ENCODE measurements at regions not wholly inside any gene's neighbourhood (a gene's known extent, or its start where the extent isn't known, plus 50 kb on each side); places are given as distances from the start of the nearest gene placed in this dataset.

DNA sequence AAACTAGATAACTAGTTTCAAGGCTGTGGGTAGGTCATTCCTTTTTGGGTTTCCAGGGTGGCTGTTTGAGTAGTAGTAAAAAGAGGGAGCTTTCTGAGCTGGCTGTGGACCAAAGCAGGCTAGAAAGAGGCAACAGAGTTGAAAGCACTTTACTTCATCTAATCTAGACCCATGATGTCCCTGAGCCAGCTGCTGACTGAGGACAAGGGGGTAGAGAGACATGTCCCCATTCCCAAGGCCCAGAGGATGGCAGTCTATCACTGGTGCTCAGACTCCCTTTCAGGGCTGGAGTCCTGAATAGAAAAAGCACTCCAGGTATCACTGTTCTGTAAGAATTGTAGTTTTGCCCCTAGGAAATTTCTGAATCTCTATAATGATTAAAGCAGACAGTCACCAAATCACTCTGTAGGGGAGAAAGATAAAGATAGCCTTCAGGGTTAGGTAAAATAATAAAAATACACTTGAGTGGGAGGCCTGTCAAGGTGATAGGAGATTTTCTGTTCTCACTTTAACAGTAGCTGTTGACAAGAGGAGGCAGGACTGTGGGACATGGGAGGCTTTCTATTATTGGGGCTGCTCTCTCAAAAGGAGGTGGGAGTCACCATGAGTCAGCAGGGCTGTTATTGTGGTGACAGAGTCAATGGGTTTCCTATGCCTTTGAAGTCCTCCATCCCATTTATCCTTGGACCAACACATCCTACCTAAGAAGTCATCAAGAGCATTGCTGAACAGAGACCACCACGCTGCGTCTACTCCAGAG is 190.2 kb upstream of the MPHOSPH6 start:
- POLR2A ChIA-PET: no interaction called here
- DNase-seq (ENCODE audit: extremely low spot score): no peak
- CTCF ChIA-PET: no interaction called here
- TF ChIP-seq CTBP1 (IDR thresholded peaks at IDR 0.05; ENCODE audit: borderline replicate concordance): no peak
- no peak for TF ChIP-seq BHLHE40 (IDR thresholded peaks at IDR 0.05; ENCODE audit: borderline replicate concordance)
- TF ChIP-seq NFRKB (IDR thresholded peaks at IDR 0.05): no peak
- no peak for TF ChIP-seq ARNT (IDR thresholded peaks at IDR 0.05)
- TF ChIP-seq ZNF384 (IDR thresholded peaks at IDR 0.05): no peak
- no peak for TF ChIP-seq ELF4 (IDR thresholded peaks at IDR 0.05)
- no peak for TF ChIP-seq FOXA1 (IDR thresholded peaks at IDR 0.05)
- TF ChIP-seq TARDBP (IDR thresholded peaks at IDR 0.05): no peak
- no peak for TF ChIP-seq L3MBTL2 (conservative IDR thresholded peaks at IDR 0.05)
- no peak for TF ChIP-seq FOXK2 (IDR thresholded peaks at IDR 0.05)
- TF ChIP-seq SP1 (IDR thresholded peaks at IDR 0.05): no peak
- TF ChIP-seq FOXM1 (IDR thresholded peaks at IDR 0.05; ENCODE audit: borderline replicate concordance): no peak
- no peak for TF ChIP-seq HDGF (IDR thresholded peaks at IDR 0.05; ENCODE audit: borderline replicate concordance)

GRCh38 chr16:82358606-82359221 is 188.7 kb upstream of the MPHOSPH6 start:
- ChIA-PET POLR2A (no interaction called here), CTCF (no interaction called here)
- DNase-seq (ENCODE audit: extremely low spot score): no peak
- TF ChIP-seq LEF1 (IDR thresholded peaks at IDR 0.05; ENCODE audit: borderline replicate concordance): no peak

GRCh38 chr16:82358161-82358560 is 188.1 kb upstream of the MPHOSPH6 start:
- TF ChIP-seq SP1 (IDR thresholded peaks at IDR 0.05) (no peak), CTBP1 (IDR thresholded peaks at IDR 0.05; ENCODE audit: borderline replicate concordance) (no peak), L3MBTL2 (conservative IDR thresholded peaks at IDR 0.05) (no peak), ELF4 (IDR thresholded peaks at IDR 0.05) (no peak), FOXA1 (IDR thresholded peaks at IDR 0.05) (no peak), FOXM1 (IDR thresholded peaks at IDR 0.05; ENCODE audit: borderline replicate concordance) (no peak), FOXK2 (IDR thresholded peaks at IDR 0.05) (no peak), NFRKB (IDR thresholded peaks at IDR 0.05) (no peak), ARNT (IDR thresholded peaks at IDR 0.05) (no peak), BHLHE40 (IDR thresholded peaks at IDR 0.05; ENCODE audit: borderline replicate concordance) (no peak)
- TF ChIP-seq, protein P1, sequence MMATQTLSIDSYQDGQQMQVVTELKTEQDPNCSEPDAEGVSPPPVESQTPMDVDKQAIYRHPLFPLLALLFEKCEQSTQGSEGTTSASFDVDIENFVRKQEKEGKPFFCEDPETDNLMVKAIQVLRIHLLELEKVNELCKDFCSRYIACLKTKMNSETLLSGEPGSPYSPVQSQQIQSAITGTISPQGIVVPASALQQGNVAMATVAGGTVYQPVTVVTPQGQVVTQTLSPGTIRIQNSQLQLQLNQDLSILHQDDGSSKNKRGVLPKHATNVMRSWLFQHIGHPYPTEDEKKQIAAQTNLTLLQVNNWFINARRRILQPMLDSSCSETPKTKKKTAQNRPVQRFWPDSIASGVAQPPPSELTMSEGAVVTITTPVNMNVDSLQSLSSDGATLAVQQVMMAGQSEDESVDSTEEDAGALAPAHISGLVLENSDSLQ (IDR thresholded peaks at IDR 0.05): no peak
- ChIA-PET CTCF (no interaction called here), POLR2A (no interaction called here)
- DNase-seq (ENCODE audit: extremely low spot score): no peak

GRCh38 chr16:82357237-82357636 is 187.2 kb upstream of the MPHOSPH6 start:
- TF ChIP-seq ARNT (IDR thresholded peaks at IDR 0.05) (no peak), L3MBTL2 (conservative IDR thresholded peaks at IDR 0.05) (no peak)
- CTCF ChIA-PET: no interaction called here
- no peak for DNase-seq (ENCODE audit: extremely low spot score)
- POLR2A ChIA-PET: no interaction called here

- ChIA-PET CTCF (no interaction called here), POLR2A (no interaction called here)
- DNase-seq (ENCODE audit: extremely low spot score): no peak
- TF ChIP-seq TARDBP (IDR thresholded peaks at IDR 0.05): no peak
- TF ChIP-seq SUZ12 (IDR thresholded peaks at IDR 0.05): no peak
- TF ChIP-seq SP1 (IDR thresholded peaks at IDR 0.05): no peak
- TF ChIP-seq HDGF (IDR thresholded peaks at IDR 0.05; ENCODE audit: borderline replicate concordance): no peak
- TF ChIP-seq ZNF384 (IDR thresholded peaks at IDR 0.05): no peak
- no peak for TF ChIP-seq LEF1 (IDR thresholded peaks at IDR 0.05; ENCODE audit: borderline replicate concordance)
- TF ChIP-seq, protein P1 (IDR thresholded peaks at IDR 0.05): no peak
- TF ChIP-seq FOXA1 (IDR thresholded peaks at IDR 0.05): no peak
- no peak for TF ChIP-seq NFRKB (IDR thresholded peaks at IDR 0.05)
- no peak for TF ChIP-seq CTBP1 (IDR thresholded peaks at IDR 0.05; ENCODE audit: borderline replicate concordance)
- no peak for TF ChIP-seq FOXM1 (IDR thresholded peaks at IDR 0.05; ENCODE audit: borderline replicate concordance)
Observed at GRCh38 chr16:82350560-82350959, 180.5 kb upstream of the MPHOSPH6 start.

DNA sequence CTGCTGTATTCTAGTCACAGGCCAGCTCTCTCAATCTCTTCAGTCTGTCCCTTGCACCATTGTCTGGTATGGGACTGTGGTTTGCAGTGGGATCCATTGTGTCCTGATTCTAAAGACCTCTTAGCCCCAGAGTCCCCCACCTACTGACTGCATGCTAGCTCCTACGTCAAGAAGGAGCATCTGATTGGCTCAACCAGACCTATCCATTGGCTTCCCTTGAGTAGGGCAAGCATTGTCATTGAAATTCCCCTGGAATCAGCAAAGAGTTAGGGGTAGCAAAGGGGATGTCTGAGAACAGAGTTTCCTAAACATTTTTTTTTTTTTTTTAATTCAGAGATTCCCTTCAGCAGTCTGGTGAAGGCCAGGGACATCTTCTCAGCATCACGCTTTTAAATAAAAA is 175.3 kb upstream of the MPHOSPH6 start:
- CTCF ChIA-PET: interaction anchor here (0.6 to 2.8 kb wide), 2 partner anchors 26 to 82 kb away, joined by 3 to 14 read pairs; no protein-coding TSS in a partner anchor
- POLR2A ChIA-PET: no interaction called here
- TF ChIP-seq, protein P1 (IDR thresholded peaks at IDR 0.05): no peak
- no peak for TF ChIP-seq CTBP1 (IDR thresholded peaks at IDR 0.05; ENCODE audit: borderline replicate concordance)
- TF ChIP-seq TARDBP (IDR thresholded peaks at IDR 0.05): no peak
- no peak for TF ChIP-seq FOXK2 (IDR thresholded peaks at IDR 0.05)
- TF ChIP-seq NFRKB (IDR thresholded peaks at IDR 0.05): no peak
- DNase-seq (ENCODE audit: extremely low spot score): no peak

- ChIA-PET POLR2A (interaction anchor here (1.3 kb wide), 1 partner anchor 80 kb away, joined by 3 read pairs; no protein-coding TSS in a partner anchor), CTCF (interaction anchor here (0.6 to 2.8 kb wide), 3 partner anchors 41 to 112 kb away, joined by 3 to 14 read pairs (median 3); no protein-coding TSS in a partner anchor)
- peak; percentile 18 for DNase-seq (ENCODE audit: extremely low spot score)
Observed at GRCh38 chr16:82344157-82344556, 174.1 kb upstream of the MPHOSPH6 start.

More at GRCh38 chr16:82344157-82344556, 174.1 kb upstream of the MPHOSPH6 start:
- TF ChIP-seq ARNT (IDR thresholded peaks at IDR 0.05) (no peak), ELF4 (IDR thresholded peaks at IDR 0.05) (no peak), TARDBP (IDR thresholded peaks at IDR 0.05) (no peak), HDGF (IDR thresholded peaks at IDR 0.05; ENCODE audit: borderline replicate concordance) (no peak), CTBP1 (IDR thresholded peaks at IDR 0.05; ENCODE audit: borderline replicate concordance) (no peak)
- TF ChIP-seq, protein P1 (IDR thresholded peaks at IDR 0.05): no peak

Data from HEK293T (cell line).